ENCODE measurements at regions not wholly inside any gene's neighbourhood (a gene's known extent, or its start where the extent isn't known, plus 50 kb on each side); places are given as distances from the start of the nearest gene placed in this dataset.
"Not testable (repeated sequence)": the region's sequence is repeated elsewhere in the genome, so short reads cannot be mapped to it uniquely, and the experiment has no call there.

DNA sequence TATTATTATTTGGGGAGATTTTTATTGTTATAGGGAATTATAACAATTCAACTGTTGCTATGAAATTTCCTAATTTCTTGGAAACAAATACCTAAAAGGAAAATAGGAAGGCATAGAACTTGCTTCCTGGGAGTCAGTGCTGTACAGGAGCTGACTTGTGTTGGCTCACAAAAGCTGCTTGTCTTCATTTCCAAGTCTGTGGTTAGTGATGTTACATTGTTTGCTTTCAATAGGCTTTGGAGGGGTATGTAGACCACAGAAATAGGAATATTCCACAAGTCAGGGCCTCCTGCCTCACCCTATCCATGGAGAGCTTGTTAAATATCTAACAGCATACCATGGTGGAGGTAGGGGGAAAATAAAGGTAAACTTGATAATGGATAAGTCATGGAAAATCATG is 688.9 kb upstream of the FAM98A start:
- Histone ChIP-seq H3K9me3 (no peaks in the 10 kb centered on the region), H3K36me3 (no peaks in the 10 kb centered on the region), H3K27me3 (no peaks in the 10 kb centered on the region), H3K4me3 (no peak overlapping the region)
- DNase-seq, result no peak

DNA sequence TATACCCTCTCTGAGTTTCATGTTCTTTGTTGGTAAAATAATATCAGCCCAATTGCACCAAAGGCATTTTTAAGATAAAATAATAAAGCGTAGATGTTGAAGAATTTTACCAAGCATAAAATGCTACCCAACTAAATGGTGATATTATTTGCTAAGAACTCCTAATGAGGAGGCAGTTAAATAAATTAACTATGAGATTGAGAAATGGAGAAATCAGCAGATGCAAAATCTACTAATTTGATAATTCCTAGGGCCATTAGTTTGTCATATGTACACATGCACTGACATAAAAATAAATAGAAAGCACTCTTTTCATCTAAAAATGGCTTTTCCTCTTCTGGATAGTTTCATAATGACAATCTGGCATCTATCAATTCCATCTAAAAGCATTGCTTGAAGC is 681.5 kb upstream of the FAM98A start:
- Histone ChIP-seq H3K36me3 (no peaks in the 10 kb centered on the region), H3K9me3 (no peaks in the 10 kb centered on the region), H3K27me3 (no peaks in the 10 kb centered on the region), H3K4me3 (no peak overlapping the region)
- DNase-seq, result no peak

DNA sequence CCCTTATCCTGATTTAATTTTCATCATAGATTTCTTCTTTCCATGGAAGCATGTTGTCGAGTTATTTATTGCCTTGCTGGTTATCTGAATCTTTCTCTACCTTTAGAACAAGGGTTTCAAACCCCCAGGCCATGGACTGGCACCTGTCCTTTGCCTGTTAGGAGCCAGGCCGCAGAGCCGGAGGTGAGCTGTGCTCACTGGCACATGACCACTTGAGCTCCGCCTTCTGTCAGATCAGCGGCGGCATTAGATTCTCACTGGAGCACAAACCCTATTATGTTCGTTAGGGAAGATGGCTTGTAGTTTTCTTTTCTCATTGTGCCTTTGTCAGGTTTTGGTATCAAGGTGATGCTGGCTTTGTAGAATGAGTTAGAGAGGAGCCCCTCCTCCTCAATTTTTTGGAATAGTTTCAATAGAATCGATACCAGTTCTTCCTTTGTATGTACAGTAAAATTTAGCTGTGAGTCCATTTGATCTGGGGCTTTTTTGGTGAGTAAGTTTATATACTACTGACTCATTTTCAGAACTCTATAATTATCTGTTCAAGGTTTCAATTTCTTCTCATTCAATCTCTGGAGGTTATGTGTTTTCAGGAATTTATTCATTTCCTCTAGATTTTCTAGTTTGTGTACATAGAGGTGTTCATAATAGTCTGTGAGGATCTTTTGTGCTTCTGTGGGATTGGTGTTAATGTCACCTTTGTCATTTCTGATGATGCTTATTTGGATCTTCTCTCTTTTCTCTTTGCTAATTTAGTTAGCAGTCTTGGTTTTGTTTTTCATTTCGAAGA is 668.0 kb upstream of the FAM98A start:
- DNase-seq, result no peak
- Histone ChIP-seq H3K9me3 (no peaks in the 10 kb centered on the region), H3K27me3 (no peaks in the 10 kb centered on the region), H3K4me3 (no peak overlapping the region), H3K36me3 (no peaks in the 10 kb centered on the region)

DNA sequence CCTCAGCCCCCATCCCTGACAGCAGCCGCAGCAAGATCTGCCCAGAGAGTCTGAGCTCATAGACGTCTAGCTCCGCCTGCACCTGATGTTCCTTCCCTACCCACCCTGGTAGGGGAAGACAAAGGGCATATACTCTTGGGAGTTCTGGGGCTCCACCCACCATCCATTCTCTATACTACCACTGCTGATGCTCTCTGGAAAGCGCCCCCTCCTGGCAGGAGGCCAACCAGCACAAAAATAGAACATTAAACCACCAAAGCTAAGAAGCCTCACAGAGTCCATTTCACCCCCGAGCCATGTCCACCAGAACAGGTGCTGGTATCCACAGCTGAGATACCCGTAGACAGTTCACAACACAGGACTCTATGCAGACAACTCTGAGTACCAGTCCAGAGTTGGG is 662.6 kb upstream of the FAM98A start:
- Histone ChIP-seq H3K4me3 (no peak overlapping the region), H3K27me3 (no peaks in the 10 kb centered on the region), H3K36me3 (no peaks in the 10 kb centered on the region), H3K9me3 (no peaks in the 10 kb centered on the region)
- DNase-seq, result no peak

DNA sequence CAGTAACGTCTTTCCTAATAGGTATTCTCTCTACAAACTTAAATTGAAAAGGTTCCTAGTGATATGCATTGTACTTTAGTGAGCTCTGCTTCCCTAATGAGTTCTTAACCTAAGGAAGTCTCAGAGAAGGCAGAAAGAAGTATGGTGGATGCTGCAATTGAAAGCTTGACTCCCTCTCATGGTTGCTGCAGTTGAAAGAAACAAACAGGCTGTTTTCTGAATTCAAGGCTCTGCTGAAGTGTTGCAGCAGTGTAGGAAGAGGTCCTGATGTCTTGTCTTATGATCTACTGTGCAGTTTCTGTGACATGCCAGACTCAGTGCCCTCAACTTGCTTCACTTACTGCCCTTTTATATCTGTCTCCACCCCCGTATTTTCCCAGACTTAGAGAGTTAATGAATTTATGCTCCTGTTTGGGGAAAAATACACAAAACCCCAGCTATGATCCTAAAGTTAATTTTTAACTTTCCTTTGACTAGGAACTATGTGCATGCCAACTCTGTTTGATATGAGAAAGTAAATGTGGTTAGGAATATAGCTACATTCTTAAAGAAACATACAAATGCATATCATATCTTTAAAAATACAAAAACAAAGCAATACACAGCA is 655.3 kb upstream of the FAM98A start:
- no peaks in the 10 kb centered on the region for H3K27me3 ChIP-seq
- no peaks in the 10 kb centered on the region for H3K9me3 ChIP-seq
- no peak for DNase-seq
- no peak overlapping the region for H3K4me3 ChIP-seq
- H3K36me3 ChIP-seq, result no peaks in the 10 kb centered on the region

DNA sequence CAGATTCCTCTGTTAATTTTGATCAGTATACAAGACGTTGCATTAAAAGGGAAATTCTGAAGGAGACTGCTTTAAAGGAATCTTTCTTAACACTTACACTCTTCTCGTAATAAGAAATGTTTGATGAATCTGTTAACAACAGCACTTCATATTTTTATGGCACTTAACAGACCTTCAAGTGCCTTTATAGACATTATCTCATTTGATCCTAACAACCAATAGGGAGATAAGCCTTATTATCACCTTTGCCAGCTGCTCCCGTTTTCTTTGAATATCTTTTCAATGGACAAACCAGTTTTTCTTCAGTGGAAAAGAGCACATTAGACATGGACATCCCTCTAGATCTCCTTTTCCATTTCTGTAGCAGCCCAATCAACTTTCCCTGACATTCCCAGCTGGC is 653.0 kb upstream of the FAM98A start:
- Histone ChIP-seq H3K9me3 (no peaks in the 10 kb centered on the region), H3K36me3 (no peaks in the 10 kb centered on the region), H3K4me3 (no peak overlapping the region), H3K27me3 (no peaks in the 10 kb centered on the region)
- DNase-seq, result no peak

DNA sequence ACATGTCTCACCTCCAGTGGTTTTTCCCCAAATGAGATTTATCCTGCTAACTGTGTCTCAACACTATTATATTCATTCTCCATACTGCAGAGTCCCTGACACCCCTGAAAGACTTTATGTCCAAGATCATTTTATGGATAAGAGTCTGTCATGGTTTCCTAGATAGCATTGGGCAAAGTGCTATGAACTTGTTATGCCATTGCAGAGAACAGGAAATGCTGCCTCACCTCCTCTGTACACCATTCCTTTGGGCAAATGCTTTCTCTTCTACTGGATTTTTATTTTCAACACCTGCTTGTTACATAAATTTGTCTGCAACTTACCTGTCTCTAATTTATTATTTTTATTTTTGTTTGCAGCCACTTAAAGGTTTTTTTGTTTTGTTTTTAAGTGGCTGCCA is 652.5 kb upstream of the FAM98A start:
- H3K4me3 ChIP-seq, result no peak overlapping the region
- H3K27me3 ChIP-seq, result no peaks in the 10 kb centered on the region
- no peaks in the 10 kb centered on the region for H3K9me3 ChIP-seq
- DNase-seq, result no peak
- no peaks in the 10 kb centered on the region for H3K36me3 ChIP-seq

DNA sequence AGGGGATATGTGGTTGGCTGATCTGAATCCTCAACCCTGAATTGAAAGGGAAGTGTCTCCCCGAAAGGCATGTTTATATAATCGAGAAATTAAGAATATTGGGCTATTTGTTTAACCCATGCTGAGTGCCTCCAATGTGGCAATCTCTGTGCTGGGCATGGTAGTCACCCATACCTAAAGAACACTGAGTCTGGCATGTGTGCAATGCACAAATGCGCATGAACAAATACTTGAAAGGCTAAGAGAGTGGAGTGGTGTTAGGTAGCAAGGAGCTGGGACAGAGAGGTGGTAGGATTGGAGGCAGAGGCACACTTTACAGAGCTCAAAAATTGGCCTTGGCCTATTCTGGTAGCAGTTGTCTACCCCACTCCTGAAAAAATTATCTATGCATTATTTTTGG is 645.1 kb upstream of the FAM98A start:
- no peaks in the 10 kb centered on the region for H3K27me3 ChIP-seq
- H3K36me3 ChIP-seq, result no peaks in the 10 kb centered on the region
- H3K9me3 ChIP-seq, result no peaks in the 10 kb centered on the region
- H3K4me3 ChIP-seq, result no peak overlapping the region
- DNase-seq, result no peak

DNA sequence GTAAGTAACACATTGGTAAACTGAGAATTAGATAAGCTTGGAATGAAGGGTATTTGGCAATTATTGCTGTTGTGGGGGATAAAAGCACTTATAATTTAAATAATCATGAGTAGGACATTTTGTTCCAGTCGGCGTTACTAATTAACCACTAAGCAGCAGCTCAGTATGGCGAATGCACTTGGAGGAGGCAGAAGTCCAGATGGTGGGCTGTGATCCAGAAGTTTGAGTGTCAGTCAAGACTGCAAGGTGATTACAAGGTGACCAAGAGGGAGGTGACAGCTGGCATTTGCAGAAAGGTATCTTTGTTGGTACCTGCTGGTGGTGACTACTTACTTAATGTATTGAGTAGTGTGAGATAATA is 643.6 kb upstream of the FAM98A start:
- Histone ChIP-seq H3K36me3 (no peaks in the 10 kb centered on the region), H3K4me3 (no peak overlapping the region), H3K27me3 (no peaks in the 10 kb centered on the region), H3K9me3 (no peaks in the 10 kb centered on the region)
- DNase-seq, result no peak

DNA sequence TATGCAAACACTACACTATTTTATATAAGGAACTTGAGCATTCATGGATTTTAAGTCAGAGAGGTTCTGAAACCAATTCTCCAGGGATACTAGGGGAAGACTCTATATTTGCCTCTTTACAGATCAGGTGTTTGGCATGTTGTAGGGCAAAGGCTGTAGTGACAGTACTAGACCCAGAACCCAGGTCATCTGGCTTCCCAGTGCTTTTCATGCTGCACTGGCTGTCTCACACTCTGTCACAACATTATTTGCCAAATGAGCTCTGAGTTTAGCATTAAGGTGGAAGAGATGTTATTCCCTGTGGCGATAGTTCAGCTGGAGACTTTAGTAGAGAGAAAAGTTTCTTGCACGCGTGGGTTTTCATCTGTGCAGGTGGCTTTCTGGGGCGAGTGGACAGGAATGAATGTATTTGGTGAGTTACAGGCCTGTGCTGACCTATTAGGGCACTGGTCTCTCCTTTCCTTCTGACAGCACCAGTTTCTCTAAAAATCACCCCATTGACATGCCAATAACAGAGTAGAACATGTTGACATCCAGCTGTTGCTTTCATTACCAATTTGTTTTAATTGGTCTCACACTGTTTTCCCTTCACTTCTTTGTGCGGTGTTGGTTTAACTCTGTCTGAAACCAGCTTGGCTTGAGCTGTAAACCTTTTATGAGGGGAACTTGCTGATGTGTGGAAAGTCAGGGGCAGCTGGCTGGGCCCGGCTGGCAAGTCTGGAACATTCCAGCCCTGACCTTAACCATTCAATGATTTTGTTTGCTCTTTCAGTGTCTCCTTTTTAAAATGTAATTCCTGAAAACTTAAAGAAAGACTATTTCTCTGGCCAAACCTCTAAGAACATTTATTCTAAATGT is 643.0 kb upstream of the FAM98A start:
- Histone ChIP-seq H3K9me3 (no peaks in the 10 kb centered on the region), H3K4me3 (no peak overlapping the region), H3K27me3 (no peaks in the 10 kb centered on the region), H3K36me3 (no peaks in the 10 kb centered on the region)
- DNase-seq, result no peak

DNA sequence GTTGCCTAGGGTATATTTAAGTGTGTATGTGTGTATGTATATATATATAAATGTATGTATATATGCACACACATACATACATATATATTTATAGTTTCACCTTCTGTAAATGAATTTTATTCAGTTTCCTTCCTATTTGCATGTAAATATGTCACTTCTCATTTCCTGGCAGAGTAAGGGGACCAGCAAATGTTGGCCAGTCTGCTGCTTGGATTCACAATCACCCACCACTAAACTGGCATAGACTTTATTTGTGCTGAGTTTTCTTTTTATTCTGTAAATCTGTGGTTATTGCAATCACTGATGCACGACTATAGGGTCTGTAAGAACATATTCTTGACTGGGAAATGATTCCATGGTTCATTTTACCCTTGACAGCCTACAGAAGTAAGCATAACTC is 640.4 kb upstream of the FAM98A start:
- no peak for DNase-seq
- no peaks in the 10 kb centered on the region for H3K36me3 ChIP-seq
- no peak overlapping the region for H3K4me3 ChIP-seq
- H3K9me3 ChIP-seq, result no peaks in the 10 kb centered on the region
- no peaks in the 10 kb centered on the region for H3K27me3 ChIP-seq

DNA sequence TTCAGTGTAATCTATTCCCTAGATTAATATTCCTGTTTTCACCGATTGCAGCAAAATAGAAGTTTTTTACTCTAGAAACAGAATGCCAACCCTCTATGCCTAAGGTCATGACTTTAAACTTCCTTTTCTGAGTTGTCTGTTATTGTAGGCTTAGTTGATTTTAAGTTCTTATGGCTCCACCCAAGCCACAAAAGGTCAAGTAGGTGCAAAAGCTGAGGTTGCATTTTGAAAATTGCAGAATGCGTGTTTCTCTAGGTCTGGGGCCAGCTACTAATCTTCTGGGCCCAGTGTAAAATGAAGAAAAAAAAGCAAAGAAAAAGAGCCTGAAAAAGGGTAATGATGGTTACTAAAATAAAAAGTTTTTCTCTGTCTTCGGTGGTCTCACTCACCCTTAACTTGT is 635.7 kb upstream of the FAM98A start:
- H3K27me3 ChIP-seq, result no peaks in the 10 kb centered on the region
- H3K9me3 ChIP-seq, result no peaks in the 10 kb centered on the region
- DNase-seq, result no peak
- H3K4me3 ChIP-seq, result no peak overlapping the region
- no peaks in the 10 kb centered on the region for H3K36me3 ChIP-seq

DNA sequence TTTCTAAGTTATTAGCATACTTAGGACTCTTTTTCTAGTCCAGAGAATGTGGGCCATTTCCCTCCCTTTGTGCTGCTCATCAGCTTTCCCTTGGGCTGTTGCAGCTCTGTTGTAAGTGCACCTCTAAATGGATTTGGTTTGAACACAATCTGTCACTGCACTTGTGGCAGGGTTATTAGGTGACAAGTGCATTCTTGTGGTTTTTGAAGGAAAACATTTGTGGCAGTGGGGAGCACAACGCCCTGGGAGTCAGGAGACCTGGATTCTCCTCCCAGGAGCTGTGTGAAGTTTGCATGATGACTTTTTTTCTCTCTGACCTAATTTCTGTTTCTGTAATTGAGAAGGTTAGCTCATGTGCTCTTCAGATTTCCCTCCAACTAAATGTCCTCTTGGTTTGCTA is 630.9 kb upstream of the FAM98A start:
- Histone ChIP-seq H3K36me3 (no peaks in the 10 kb centered on the region), H3K9me3 (no peaks in the 10 kb centered on the region), H3K4me3 (no peak overlapping the region), H3K27me3 (no peaks in the 10 kb centered on the region)
- no peak for DNase-seq

DNA sequence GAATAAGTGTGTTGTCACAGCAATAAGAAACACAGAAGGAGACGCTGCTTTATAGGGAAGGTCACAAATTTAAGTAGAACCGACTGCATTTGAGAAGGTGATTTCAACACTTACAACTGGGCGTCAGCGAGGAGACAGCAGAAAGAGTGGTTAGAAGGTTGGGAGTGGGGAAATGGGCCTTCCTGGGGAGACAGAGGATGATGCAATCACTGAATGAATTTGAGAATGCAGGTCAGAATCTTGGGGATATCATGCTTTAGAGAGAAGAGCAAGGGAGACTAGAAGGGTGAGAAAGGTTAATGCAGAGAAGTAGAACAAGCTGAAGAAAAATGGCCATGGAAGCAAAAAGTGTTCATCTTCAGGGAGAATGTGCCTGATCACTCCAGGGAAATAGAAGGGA is 616.1 kb upstream of the FAM98A start:
- H3K9me3 ChIP-seq, result no peaks in the 10 kb centered on the region
- H3K27me3 ChIP-seq, result peaks cover 4% of the 10 kb centered on the region; the same call in 1 of the 2 replicates
- H3K4me3 ChIP-seq, result no peak overlapping the region
- H3K36me3 ChIP-seq, result no peaks in the 10 kb centered on the region
- DNase-seq, result no peak

DNA sequence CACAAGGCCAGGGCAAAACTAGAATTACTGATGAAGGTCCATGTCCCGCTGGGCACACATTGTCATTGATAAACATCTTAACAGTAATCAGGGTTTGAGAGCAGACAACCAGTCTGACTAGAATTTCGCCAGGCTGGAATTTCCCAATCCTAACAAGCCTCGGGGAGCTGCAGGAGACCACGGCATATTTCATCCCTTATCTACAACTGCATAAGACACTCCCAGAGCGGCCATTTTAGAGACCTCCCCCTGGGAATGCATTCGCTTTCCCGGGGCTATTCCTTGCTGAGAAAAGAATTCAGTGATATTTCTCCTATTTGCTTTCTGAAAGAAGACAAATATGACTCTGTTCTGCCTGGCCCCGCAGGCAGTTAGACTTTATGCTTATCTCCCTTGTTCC is 611.3 kb upstream of the FAM98A start:
- not testable (repeated sequence) for H3K27me3 ChIP-seq, DNase-seq, H3K4me3 ChIP-seq, H3K36me3 ChIP-seq, H3K9me3 ChIP-seq

DNA sequence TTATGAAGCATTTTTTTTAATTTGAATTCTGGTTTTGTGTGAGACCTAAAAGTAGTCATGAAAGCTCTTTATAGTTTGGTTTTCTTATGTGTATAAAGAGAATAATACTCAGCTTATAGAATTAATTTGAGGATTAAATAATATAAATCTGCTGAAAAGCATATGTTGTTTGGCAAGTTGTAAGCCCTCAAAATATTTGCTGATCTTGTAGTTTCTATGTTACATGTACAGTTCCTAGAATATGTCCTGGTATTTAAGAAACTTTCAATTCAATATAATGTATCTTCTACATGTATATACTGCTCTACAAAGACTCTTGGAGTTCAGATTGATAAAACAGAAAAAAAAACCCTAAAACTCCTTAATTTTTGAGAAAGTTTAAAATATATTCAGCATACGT is 605.5 kb upstream of the FAM98A start:
- no peaks in the 10 kb centered on the region for H3K36me3 ChIP-seq
- no peak for DNase-seq
- no peaks in the 10 kb centered on the region for H3K27me3 ChIP-seq
- H3K9me3 ChIP-seq, result no peaks in the 10 kb centered on the region
- H3K4me3 ChIP-seq, result no peak overlapping the region

DNA sequence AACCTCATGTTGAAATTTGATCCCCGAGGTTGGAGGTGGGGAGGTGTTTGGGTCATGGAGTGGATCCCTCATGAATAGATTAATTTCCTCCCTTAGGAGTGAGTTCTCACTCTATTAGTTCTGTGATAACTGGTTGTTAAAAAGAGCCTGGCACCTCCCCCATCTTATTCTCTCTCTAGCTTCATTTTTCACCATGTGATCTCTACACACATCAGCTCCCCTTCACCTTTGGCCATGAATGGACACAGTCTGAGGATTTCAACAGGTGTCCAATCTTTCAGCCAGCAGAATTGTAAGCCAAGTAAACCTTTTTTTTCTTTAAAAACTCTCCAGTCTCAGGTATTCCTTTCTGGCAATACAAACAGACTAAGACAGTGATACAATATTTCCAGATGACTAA is 602.0 kb upstream of the FAM98A start:
- H3K36me3 ChIP-seq, result no peaks in the 10 kb centered on the region
- DNase-seq, result no peak
- no peaks in the 10 kb centered on the region for H3K27me3 ChIP-seq
- H3K4me3 ChIP-seq, result no peak overlapping the region
- no peaks in the 10 kb centered on the region for H3K9me3 ChIP-seq

DNA sequence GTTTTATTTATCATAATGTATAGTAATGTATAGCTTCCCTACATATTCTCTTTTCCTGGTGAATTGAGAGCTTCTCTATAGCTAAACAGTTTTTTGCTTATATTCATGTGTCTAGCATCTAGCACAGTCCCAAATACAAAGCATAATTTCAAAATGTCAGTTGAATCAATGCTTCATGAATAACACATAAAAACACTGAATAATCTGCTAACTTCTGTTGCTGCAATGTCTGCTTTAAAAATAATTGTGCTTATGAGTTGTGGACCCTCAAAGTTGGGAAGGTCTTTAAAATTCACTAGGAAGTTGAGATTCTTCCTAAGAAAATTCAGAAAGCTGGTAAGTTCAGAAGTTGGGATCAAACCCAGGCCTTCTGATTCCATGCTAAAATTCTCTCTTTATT is 600.9 kb upstream of the FAM98A start:
- H3K4me3 ChIP-seq, result no peak overlapping the region
- no peak for DNase-seq
- no peaks in the 10 kb centered on the region for H3K27me3 ChIP-seq
- no peaks in the 10 kb centered on the region for H3K36me3 ChIP-seq
- no peaks in the 10 kb centered on the region for H3K9me3 ChIP-seq

Data from MG63 (cell line).